HG03045 (cell line): ENCODE measurements at regions not wholly inside any gene's neighbourhood (a gene's known extent, or its start where the extent isn't known, plus 50 kb on each side); places are given as distances from the start of the nearest gene placed in this dataset.
"Not testable (repeated sequence)": the region's sequence is repeated elsewhere in the genome, so short reads cannot be mapped to it uniquely, and the experiment has no call there.

Experiments
- ATAC-seq: cut with Tn5 transposase; IDR thresholded peaks from one replicate; pipeline ENCODE4 v1.9.1; 2021; ENCODE audit warnings: mild to moderate bottlenecking, moderate library complexity; ENCODE audit not compliant: unreplicated experiment

GRCh38 chrX:65331371-65331770 lies 203.2 kb downstream of the LAS1L start:
- no peak for ATAC-seq

- no peak for ATAC-seq
Measured at GRCh38 chrX:65300104-65300809, 234.3 kb downstream of the LAS1L start.

GRCh38 chrX:65282905-65283304 lies 251.7 kb downstream of the LAS1L start:
- ATAC-seq, result not testable (repeated sequence)

GRCh38 chrX:65273152-65273551 lies 261.4 kb downstream of the LAS1L start:
- no peak for ATAC-seq

- no peak for ATAC-seq
Measured at GRCh38 chrX:65266482-65266881, 268.1 kb downstream of the LAS1L start.

- no peak for ATAC-seq
Measured at GRCh38 chrX:65253817-65254216, 277.6 kb upstream of the ZC4H2 start.

GRCh38 chrX:65241059-65241721 lies 264.9 kb upstream of the ZC4H2 start:
- no peak for ATAC-seq

GRCh38 chrX:65203545-65203944 lies 227.3 kb upstream of the ZC4H2 start:
- no peak for ATAC-seq

GRCh38 chrX:65196758-65197360 lies 220.6 kb upstream of the ZC4H2 start:
- no peak for ATAC-seq

GRCh38 chrX:65195621-65196020 lies 219.4 kb upstream of the ZC4H2 start:
- no peak for ATAC-seq

- no peak for ATAC-seq
Measured at GRCh38 chrX:65194547-65194946, 218.3 kb upstream of the ZC4H2 start.

GRCh38 chrX:65163325-65163724 lies 187.1 kb upstream of the ZC4H2 start:
- not testable (repeated sequence) for ATAC-seq

GRCh38 chrX:65148232-65148631 lies 172.0 kb upstream of the ZC4H2 start:
- no peak for ATAC-seq

GRCh38 chrX:65136424-65136823 lies 160.2 kb upstream of the ZC4H2 start:
- ATAC-seq, result no peak

- ATAC-seq, result no peak
Measured at GRCh38 chrX:65127842-65128241, 151.6 kb upstream of the ZC4H2 start.

- ATAC-seq, result no peak
Measured at GRCh38 chrX:65098851-65099250, 122.6 kb upstream of the ZC4H2 start.

GRCh38 chrX:65093658-65094057 lies 117.4 kb upstream of the ZC4H2 start:
- ATAC-seq, result no peak

- ATAC-seq, result no peak
Measured at GRCh38 chrX:65073233-65073632, 97.0 kb upstream of the ZC4H2 start.

GRCh38 chrX:65072590-65072989 lies 96.3 kb upstream of the ZC4H2 start:
- no peak for ATAC-seq

GRCh38 chrX:65058626-65059025 lies 82.4 kb upstream of the ZC4H2 start:
- ATAC-seq, result not testable (repeated sequence)

GRCh38 chrX:65045001-65045400 lies 68.8 kb upstream of the ZC4H2 start:
- no peak for ATAC-seq

- ATAC-seq, result peak; percentile 35
Measured at GRCh38 chrX:65035446-65035770, 59.2 kb upstream of the ZC4H2 start.
